Endothelial cell (in vitro differentiated cells): ENCODE measurements at regions not wholly inside any gene's neighbourhood (a gene's known extent, or its start where the extent isn't known, plus 50 kb on each side); places are given as distances from the start of the nearest gene placed in this dataset.

Experiments
- DNase-seq: peaks from one replicate; pipeline ENCODE4 v3.0.0; 2021; ENCODE audit warnings: low spot score
- H3K27ac Mint-ChIP-seq: one replicate; pipeline ENCODE4 v1.8.0; 2021; ENCODE audit warnings: mixed read lengths, inconsistent platforms; ENCODE audit not compliant: unreplicated experiment
- H3K27me3 Mint-ChIP-seq: one replicate; pipeline ENCODE4 v1.8.0; 2021; ENCODE audit warnings: mild to moderate bottlenecking, moderate library complexity, mixed read lengths, inconsistent platforms; ENCODE audit not compliant: unreplicated experiment
- H3K36me3 Mint-ChIP-seq: one replicate; pipeline ENCODE4 v1.8.0; 2021; ENCODE audit warnings: mild to moderate bottlenecking, low read depth, mixed read lengths, inconsistent platforms; ENCODE audit not compliant: unreplicated experiment
- H3K4me1 Mint-ChIP-seq: one replicate; pipeline ENCODE4 v1.8.0; 2021; ENCODE audit warnings: mild to moderate bottlenecking, mixed read lengths, inconsistent platforms; ENCODE audit not compliant: unreplicated experiment
- H3K4me3 Mint-ChIP-seq: one replicate; pipeline ENCODE4 v1.8.0; 2021; ENCODE audit warnings: mild to moderate bottlenecking, mixed read lengths, inconsistent platforms; ENCODE audit not compliant: unreplicated experiment
- H3K9me3 Mint-ChIP-seq: one replicate; pipeline ENCODE4 v1.8.0; 2021; ENCODE audit warnings: mixed read lengths, inconsistent platforms; ENCODE audit not compliant: unreplicated experiment
- CTCF ChIP-seq: fragments of 200-600 bp; sonication (generic); IDR thresholded peaks from one replicate; pipeline ENCODE4 v1.5.0; 2021; ENCODE audit warnings: antibody characterized with exemption; ENCODE audit not compliant: unreplicated experiment

DNA sequence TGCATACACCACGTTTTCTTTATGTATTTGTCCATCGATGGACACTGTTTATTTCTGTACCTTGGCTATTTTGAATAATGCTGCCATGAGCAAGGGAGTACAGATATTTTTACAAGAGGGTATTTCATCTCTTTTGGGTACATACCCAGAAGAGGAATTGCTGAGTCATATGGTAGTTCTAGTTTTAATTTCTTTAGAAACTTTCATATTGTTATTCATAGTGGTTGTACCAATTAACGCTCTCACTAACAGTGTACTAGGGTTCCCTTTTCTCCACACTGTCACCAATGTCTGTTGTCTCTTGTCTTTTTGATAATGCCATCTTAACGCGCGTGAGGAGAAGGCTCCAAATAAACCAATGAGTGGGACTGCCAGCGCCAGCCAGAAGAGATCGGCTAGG lies 257.6 kb upstream of the EDIL3 start:
- H3K4me1 Mint-ChIP-seq = no peaks in the 10 kb centered on the region
- no peak for DNase-seq
- no peak for TF ChIP-seq CTCF
- no peak overlapping the region for H3K4me3 Mint-ChIP-seq
- no peaks in the 10 kb centered on the region for H3K36me3 Mint-ChIP-seq
- H3K27ac Mint-ChIP-seq = no peak overlapping the region
- H3K27me3 Mint-ChIP-seq = no peaks in the 10 kb centered on the region
- no peaks in the 10 kb centered on the region for H3K9me3 Mint-ChIP-seq

GRCh38 chr5:84637662-84638375 lies 253.1 kb upstream of the EDIL3 start:
- no peak overlapping the region for H3K4me3 Mint-ChIP-seq
- no peaks in the 10 kb centered on the region for H3K9me3 Mint-ChIP-seq
- no peaks in the 10 kb centered on the region for H3K4me1 Mint-ChIP-seq
- no peak for TF ChIP-seq CTCF
- H3K27ac Mint-ChIP-seq = no peak overlapping the region
- DNase-seq = no peak
- no peaks in the 10 kb centered on the region for H3K27me3 Mint-ChIP-seq
- no peaks in the 10 kb centered on the region for H3K36me3 Mint-ChIP-seq

DNA sequence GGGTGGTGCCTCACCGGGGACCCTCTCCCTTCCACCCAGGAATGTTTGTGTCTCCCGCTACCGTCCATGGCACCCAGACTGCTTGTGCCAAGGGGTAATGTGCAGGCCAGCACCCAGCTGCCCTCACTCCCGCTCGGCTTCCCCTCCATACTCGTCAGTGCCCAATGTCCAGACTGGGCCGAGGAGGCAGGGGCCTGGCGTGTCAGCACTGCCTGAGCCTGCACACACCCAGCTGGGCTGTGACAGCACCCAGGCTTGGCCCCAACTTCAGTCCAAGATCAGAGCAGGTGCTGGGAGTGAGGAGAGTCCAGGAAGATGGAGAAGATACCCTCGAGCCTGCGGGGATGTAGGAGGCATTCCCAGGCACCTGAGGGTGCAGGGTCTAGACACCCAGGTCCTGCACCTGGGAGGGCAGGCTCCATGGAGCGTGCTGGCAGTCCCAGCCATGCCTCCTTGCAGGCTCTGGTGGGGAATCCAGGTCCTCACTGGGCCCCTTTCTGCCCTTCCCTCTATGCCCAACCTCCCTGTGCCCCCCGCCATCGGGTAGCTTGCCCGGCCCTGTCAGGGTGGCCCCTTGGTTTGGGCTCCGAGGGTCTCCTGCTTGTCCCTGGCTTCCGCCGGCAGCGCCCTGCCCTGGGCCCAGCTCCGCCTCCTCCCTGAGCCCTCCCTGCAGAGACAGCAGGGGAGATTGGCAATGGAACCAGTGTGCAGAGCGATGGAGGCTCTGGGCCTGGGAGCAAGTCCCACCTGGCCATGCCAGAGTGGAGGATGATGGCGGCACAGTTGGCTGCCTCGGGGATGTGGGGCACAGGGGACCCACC lies 250.8 kb upstream of the EDIL3 start:
- Mint-ChIP-seq H3K27me3 (no peaks in the 10 kb centered on the region), H3K36me3 (no peaks in the 10 kb centered on the region), H3K4me3 (no peak overlapping the region), H3K9me3 (no peaks in the 10 kb centered on the region), H3K27ac (no peak overlapping the region), H3K4me1 (peaks cover 3% of the 10 kb centered on the region)
- DNase-seq = no peak
- TF ChIP-seq CTCF = no peak

GRCh38 chr5:84634256-84634655 lies 249.6 kb upstream of the EDIL3 start:
- Mint-ChIP-seq H3K4me1 (peaks cover 3% of the 10 kb centered on the region), H3K27ac (no peak overlapping the region), H3K27me3 (no peaks in the 10 kb centered on the region), H3K36me3 (no peaks in the 10 kb centered on the region), H3K9me3 (no peaks in the 10 kb centered on the region), H3K4me3 (no peak overlapping the region)
- TF ChIP-seq CTCF = no peak
- no peak for DNase-seq

DNA sequence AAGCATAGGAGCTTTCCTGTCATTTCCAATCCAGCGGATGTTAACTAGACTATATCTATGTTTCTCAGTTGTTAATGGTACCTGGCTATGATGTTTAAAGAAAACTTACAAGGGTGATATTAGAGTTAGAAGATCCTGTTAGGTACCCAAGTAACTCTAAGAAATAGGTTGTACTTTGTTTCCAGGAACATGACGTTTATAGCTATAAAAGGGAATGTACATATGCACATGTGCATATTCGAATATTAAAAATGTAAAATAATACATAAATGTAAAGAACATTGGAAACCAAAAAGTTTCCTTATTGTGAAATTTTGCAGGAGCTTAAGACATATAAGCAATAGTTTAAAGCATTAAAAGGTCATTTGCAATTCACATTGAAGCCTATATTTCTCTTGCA lies 247.7 kb upstream of the EDIL3 start:
- no peaks in the 10 kb centered on the region for H3K27me3 Mint-ChIP-seq
- H3K36me3 Mint-ChIP-seq = no peaks in the 10 kb centered on the region
- H3K4me1 Mint-ChIP-seq = peaks cover 7% of the 10 kb centered on the region
- H3K27ac Mint-ChIP-seq = no peak overlapping the region
- DNase-seq = no peak
- no peak overlapping the region for H3K4me3 Mint-ChIP-seq
- H3K9me3 Mint-ChIP-seq = no peaks in the 10 kb centered on the region
- TF ChIP-seq CTCF = no peak
